Stimulated activated CD8-positive, alpha-beta memory T cell treated with anti-CD3 and anti-CD28 coated beads, Interleukin-7, amount 100 ng/mL, for 1 hour (primary cell): ENCODE measurements at regions not wholly inside any gene's neighbourhood (a gene's known extent, or its start where the extent isn't known, plus 50 kb on each side); places are given as distances from the start of the nearest gene placed in this dataset.

ENCODE experiments used
- DNase-seq, 2 donors: peaks; one replicate each; pipeline ENCODE4 v3.0.0-alpha.2; 2020; ENCODE audit warnings: low read depth in 2 of 2

GRCh38 chr5:173781816-173782670 lies 106.1 kb upstream of the CPEB4 start:
- peak; percentile 20 to 29 for DNase-seq

- DNase-seq = no peak
Measured at GRCh38 chr5:173782671-173783101, 105.5 kb upstream of the CPEB4 start.

DNA sequence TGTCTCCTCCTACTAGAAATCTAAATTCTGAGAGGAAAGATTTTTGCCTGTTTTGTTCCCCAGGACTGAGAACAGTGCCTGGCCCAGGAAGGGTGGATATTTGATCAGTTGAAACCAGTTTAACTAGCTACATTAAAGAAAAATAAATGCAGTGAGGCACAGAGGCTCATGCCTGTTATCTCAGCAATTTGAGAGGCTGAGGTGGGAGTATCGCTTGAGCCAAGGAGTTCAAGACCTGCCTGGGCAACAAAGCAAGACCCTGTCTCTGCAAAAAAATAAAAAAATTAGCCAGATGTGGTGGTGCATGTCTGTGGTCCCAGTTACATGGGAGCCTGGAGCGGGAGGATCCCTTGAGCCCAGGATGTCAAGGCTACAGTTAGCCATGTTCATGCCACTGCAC lies 104.8 kb upstream of the CPEB4 start:
- DNase-seq = no peak

- DNase-seq = no peak
Measured at GRCh38 chr5:173785400-173785799, 102.7 kb upstream of the CPEB4 start.

GRCh38 chr5:173785866-173786265 lies 102.3 kb upstream of the CPEB4 start:
- no peak for DNase-seq

GRCh38 chr5:173786286-173787187 lies 101.6 kb upstream of the CPEB4 start:
- no peak for DNase-seq

GRCh38 chr5:173789031-173789920 lies 98.9 kb upstream of the CPEB4 start:
- no peak for DNase-seq

GRCh38 chr5:173790177-173790719 lies 97.9 kb upstream of the CPEB4 start:
- DNase-seq = no peak

- no peak for DNase-seq
Measured at GRCh38 chr5:173790836-173791546, 97.2 kb upstream of the CPEB4 start.

- DNase-seq = no peak
Measured at GRCh38 chr5:173791878-173792277, 96.3 kb upstream of the CPEB4 start.

- no peak for DNase-seq
Measured at GRCh38 chr5:173792781-173793547, 95.2 kb upstream of the CPEB4 start.

DNA sequence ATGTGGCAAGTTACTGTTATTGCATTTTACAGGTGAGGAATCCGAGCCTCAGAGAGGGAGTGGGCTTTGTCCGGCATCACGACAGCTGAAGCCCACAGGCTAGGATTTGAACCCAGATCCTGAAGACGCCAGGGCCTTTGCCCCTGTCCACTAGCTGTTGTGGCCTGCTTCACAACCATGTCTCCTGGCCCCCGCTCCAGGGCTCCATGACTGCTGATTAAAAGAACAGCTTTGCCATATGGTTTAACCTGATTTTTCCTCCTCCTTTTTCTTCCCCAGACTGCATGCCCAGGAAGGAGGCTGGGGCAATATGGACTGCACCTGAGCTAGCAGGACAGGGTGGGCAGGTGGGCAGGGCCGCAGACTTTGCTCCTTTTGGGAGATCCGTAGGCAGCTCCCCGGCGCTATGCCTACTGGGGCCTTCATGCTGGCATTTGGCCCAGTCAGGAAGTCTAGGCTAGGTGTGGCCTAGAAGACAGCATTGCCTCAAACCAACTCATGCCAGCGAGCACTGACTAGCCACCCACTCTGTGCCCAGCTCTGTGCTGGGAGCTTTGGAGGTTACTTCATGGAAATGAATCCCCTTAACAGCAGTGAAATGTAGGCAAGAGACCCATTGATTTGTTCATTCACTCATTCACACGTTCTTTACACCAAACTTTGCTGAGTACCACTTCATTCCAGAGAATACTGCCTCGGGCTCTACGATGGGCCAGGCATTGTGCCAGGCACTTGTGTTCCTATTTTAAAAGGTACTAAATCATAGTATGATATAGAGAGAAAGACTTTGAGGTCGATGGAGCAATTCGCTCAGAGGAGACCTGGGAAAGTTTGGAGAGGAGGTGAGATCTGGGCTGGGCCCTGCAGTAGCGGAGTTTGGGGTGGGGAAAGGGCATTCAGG lies 94.3 kb upstream of the CPEB4 start:
- no peak for DNase-seq

- DNase-seq = no peak
Measured at GRCh38 chr5:173794901-173795416, 93.2 kb upstream of the CPEB4 start.

GRCh38 chr5:173795601-173796000 lies 92.5 kb upstream of the CPEB4 start:
- DNase-seq = no peak

GRCh38 chr5:173796721-173797495 lies 91.2 kb upstream of the CPEB4 start:
- DNase-seq = no peak

DNA sequence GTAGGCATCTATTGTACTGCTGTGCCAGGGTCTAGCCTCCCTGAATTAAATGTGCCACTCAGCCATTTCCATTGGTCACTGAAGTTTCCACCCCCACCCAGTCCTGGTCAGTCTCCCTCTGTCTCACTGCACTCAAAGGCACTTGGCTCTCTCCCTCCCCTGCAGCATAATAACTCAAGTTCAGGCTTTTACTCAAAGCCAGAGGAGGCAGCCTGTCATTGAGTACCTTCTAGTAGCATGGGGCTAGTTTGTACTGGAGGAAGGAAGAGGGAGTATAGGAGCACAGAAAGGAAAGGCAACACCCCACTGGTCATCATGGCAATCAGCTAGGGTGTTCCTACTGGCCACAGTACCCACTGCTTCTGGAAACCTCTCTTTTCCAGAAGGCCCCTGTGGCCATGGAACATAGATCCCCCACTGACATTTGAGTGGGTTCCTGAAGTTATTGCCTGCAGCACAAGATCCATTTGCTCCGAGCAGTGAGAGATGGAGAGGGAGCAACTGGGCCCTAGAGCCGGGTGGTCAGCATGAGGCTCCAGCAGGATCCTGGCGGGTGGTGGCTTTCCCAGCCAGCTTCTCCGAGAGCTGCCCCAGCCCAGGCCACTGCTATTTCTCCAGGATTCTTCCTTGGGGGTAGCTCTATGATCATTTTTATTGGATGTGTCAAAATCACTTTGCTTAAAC lies 89.9 kb upstream of the CPEB4 start:
- DNase-seq = no peak

GRCh38 chr5:173800340-173800739 lies 87.8 kb upstream of the CPEB4 start:
- no peak for DNase-seq
